CD14-positive monocyte (primary cell): ENCODE measurements at regions not wholly inside any gene's neighbourhood (a gene's known extent, or its start where the extent isn't known, plus 50 kb on each side); places are given as distances from the start of the nearest gene placed in this dataset.

ENCODE experiments used
- DNase-seq, 3 donors: peaks; one replicate each; pipeline ENCODE4 v3.0.0-alpha.2; 2011 to 2022
- H2AFZ ChIP-seq: 2 replicates; pipeline ENCODE4 v1.6.0; 2012; ENCODE audit warnings: mild to moderate bottlenecking, low read depth, low read length, inconsistent platforms; ENCODE audit not compliant: insufficient read depth, poor library complexity, severe bottlenecking
- H3K27ac ChIP-seq, 2 donors: 1 replicate in 1 of 2; 2 replicates in 1 of 2; pipeline ENCODE4 v1.5.1; 2012 to 2013; ENCODE audit warnings: low read length in 2 of 2, control low read depth in 1 of 2, inconsistent platforms in 1 of 2, low read depth in 1 of 2, mild to moderate bottlenecking in 1 of 2
- H3K27me3 ChIP-seq, 2 donors: one replicate each; pipeline versions ENCODE4 v1.6.0 to v1.6.1; 2011 to 2013; ENCODE audit warnings: low read length in 2 of 2; ENCODE audit not compliant: control insufficient read depth in 2 of 2, insufficient read depth in 2 of 2
- H3K36me3 ChIP-seq, 2 donors: replicated peaks in 1 of 2; 1 replicate in 1 of 2; 2 replicates in 1 of 2; pipeline versions ENCODE4 v1.5.1 to v1.6.1; 2012 to 2013; ENCODE audit warnings: low read length in 2 of 2, control low read depth in 1 of 2, inconsistent platforms in 1 of 2, mild to moderate bottlenecking in 1 of 2; ENCODE audit not compliant: insufficient read depth in 2 of 2, control insufficient read depth in 1 of 2
- H3K4me1 ChIP-seq, 2 donors: 1 replicate in 1 of 2; 2 replicates in 1 of 2; pipeline versions ENCODE4 v1.5.1 to v1.6.1; 2012 to 2013; ENCODE audit warnings: low read length in 2 of 2, control low read depth in 1 of 2, inconsistent platforms in 1 of 2, mild to moderate bottlenecking in 1 of 2, moderate library complexity in 1 of 2; ENCODE audit not compliant: insufficient read depth in 2 of 2, control insufficient read depth in 1 of 2
- H3K4me2 ChIP-seq: replicated peaks from 2 replicates; pipeline ENCODE3; 2012; ENCODE audit warnings: low read length, moderate library complexity, mild to moderate bottlenecking; ENCODE audit not compliant: poor library complexity, severe bottlenecking; ENCODE audit errors: extremely low read depth
- H3K4me3 ChIP-seq, 3 experiments: fragments of 200-600 bp in 1 of 3; sonication (generic) in 1 of 3; replicated peaks in 1 of 3; 1 replicate in 2 of 3; 2 replicates in 1 of 3; pipeline ENCODE4 v1.5.1; 2011 to 2013; ENCODE audit warnings: low read length in 3 of 3, mild to moderate bottlenecking in 3 of 3, control low read depth in 2 of 3, low read depth in 2 of 3, inconsistent platforms in 1 of 3, moderate library complexity in 1 of 3
- H3K79me2 ChIP-seq: 2 replicates; pipeline ENCODE4 v1.6.0; 2012; ENCODE audit warnings: mild to moderate bottlenecking, control low read depth, inconsistent platforms, low read length, moderate library complexity; ENCODE audit not compliant: insufficient read depth
- H3K9ac ChIP-seq: 2 replicates; pipeline ENCODE4 v1.6.0; 2017; ENCODE audit warnings: low read length, mild to moderate bottlenecking; ENCODE audit not compliant: insufficient read depth, poor library complexity, severe bottlenecking
- H3K9me3 ChIP-seq, 2 donors: replicated peaks in 1 of 2; 1 replicate in 1 of 2; 2 replicates in 1 of 2; pipeline versions ENCODE4 v1.5.1 to v1.6.1; 2012 to 2013; ENCODE audit warnings: low read length in 2 of 2, control low read depth in 1 of 2; ENCODE audit not compliant: control insufficient read depth in 1 of 2, insufficient read depth in 1 of 2
- H4K20me1 ChIP-seq: 2 replicates; pipeline ENCODE4 v1.6.0; 2012; ENCODE audit warnings: mild to moderate bottlenecking, low read length, control low read depth, moderate library complexity; ENCODE audit not compliant: insufficient read depth
- H3K27ac Mint-ChIP-seq, 7 donors: one replicate each; pipeline ENCODE4 v1.8.0; 2020; ENCODE audit warnings: mild to moderate bottlenecking in 7 of 7, mixed read lengths in 7 of 7, moderate library complexity in 6 of 7, inconsistent platforms in 2 of 7
- H3K27me3 Mint-ChIP-seq, 3 donors: one replicate each; pipeline ENCODE4 v1.8.0; 2021 to 2022; ENCODE audit warnings: low read depth in 3 of 3, mild to moderate bottlenecking in 3 of 3, mixed read lengths in 3 of 3, moderate library complexity in 3 of 3, inconsistent platforms in 1 of 3
- H3K36me3 Mint-ChIP-seq, 2 donors: one replicate each; pipeline ENCODE4 v1.8.0; 2020; ENCODE audit warnings: mixed read lengths in 2 of 2, inconsistent platforms in 1 of 2, mild to moderate bottlenecking in 1 of 2
- H3K4me1 Mint-ChIP-seq: one replicate; pipeline ENCODE4 v1.8.0; 2020; ENCODE audit warnings: mild to moderate bottlenecking, mixed read lengths
- H3K4me3 Mint-ChIP-seq, 2 donors: one replicate each; pipeline ENCODE4 v1.8.0; 2020; ENCODE audit warnings: mild to moderate bottlenecking in 2 of 2, mixed read lengths in 2 of 2, moderate library complexity in 1 of 2
- H3K9me3 Mint-ChIP-seq, 7 donors: one replicate each; pipeline ENCODE4 v1.8.0; 2020 to 2022; ENCODE audit warnings: mixed read lengths in 7 of 7, mild to moderate bottlenecking in 6 of 7, moderate library complexity in 6 of 7, inconsistent platforms in 2 of 7
- WGBS: methylation state at CpG from one replicate; pipeline ENCODE4 v1.1.5; 2013; ENCODE audit warnings: missing lambda C conversion rate; ENCODE audit not compliant: insufficient coverage; 5-methylcytosine and 5-hydroxymethylcytosine counted together
- intact Hi-C, 2 donors: fragments of 100-400 bp; cut with micrococcal nuclease; formaldehyde crosslinking; loops; one replicate each; pipeline versions ENCODE4 v1.15.0 to v1.15.1; 2023
- TF ChIP-seq, protein P1 (sequence below): fragments of 200-600 bp; IDR thresholded peaks from one replicate; pipeline ENCODE4 v1.8.0; 2022; ENCODE audit warnings: antibody characterized with exemption, mild to moderate bottlenecking

DNA sequence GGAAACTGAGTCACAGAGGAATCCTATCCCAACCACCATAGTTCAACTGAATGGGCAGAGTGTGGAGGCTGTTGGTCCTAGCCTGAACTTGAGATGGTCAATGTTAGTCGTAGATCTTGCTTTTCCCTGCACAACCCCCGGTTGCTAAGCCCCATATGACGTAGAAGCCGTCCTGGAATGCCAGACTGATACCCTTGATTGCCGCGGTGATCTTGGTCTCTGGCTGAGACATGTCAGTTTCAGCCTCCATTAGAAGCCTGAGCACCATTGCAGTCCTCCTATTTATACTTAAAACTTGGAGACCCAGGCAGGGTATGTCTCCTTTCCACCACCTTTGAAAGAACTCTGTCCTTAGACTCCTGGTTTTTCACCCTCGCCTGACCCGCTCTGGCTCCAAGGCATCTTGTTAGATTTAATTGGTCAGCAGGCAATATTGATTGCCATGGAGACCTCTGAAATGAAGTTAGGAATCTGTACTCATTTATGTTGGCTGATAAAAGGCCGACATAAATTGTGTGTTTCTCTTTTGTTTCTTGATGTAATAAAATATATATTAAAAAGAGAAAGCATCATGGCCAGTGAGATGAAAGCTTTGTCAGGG, 53.4 kb downstream of the RPLP1 start:
- 100% methylated on average over 6 of the region's 9 CpGs for whole genome bisulfite sequencing

DNA sequence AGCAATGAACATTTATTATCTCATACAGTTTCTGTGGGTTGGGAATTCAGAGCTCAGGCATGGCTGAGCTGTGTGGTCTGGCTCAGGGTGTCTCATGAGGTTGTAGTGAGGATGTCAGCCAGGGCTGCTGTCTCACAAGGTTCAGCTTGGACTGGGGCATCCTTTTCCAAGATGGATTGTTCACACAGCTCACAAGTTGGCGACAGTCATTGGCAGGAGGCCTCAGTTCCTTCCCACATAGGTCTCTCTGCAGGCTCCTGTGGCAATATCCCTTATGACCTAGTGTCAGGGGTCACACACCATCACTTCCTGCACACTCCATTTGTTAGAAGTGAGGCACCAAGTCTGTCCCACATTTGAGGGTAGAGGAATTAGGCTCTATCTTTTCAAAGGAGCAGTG, 56.0 kb downstream of the RPLP1 start:
- Mint-ChIP-seq H3K4me1 (peaks cover 6% of the 10 kb centered on the region), H3K36me3 (no peaks in the 10 kb centered on the region), H3K9me3 (peaks cover 0 to 4% (median 3%) of the 10 kb centered on the region in 7 donors), H3K27me3 (peaks cover 0 to 15% (median 0%) of the 10 kb centered on the region in 3 donors), H3K27ac (peak overlapping the region in 1 of 7 donors; percentile 47), H3K4me3 (no peak overlapping the region)
- Histone ChIP-seq H3K9ac (no peak overlapping the region), H3K4me2 (no peak overlapping the region), H2AFZ (no peak overlapping the region), H3K9me3 (no peaks in the 10 kb centered on the region), H3K79me2 (no peaks in the 10 kb centered on the region), H3K27me3 (no peaks in the 10 kb centered on the region), H3K4me1 (peaks cover 2 to 3% of the 10 kb centered on the region in 2 donors), H3K36me3 (no peaks in the 10 kb centered on the region), H3K4me3 (no peak overlapping the region), H3K27ac (no peak overlapping the region), H4K20me1 (no peaks in the 10 kb centered on the region)
- DNase-seq: peak in 1 of 3 donors; percentile 6
- TF ChIP-seq, protein P1, sequence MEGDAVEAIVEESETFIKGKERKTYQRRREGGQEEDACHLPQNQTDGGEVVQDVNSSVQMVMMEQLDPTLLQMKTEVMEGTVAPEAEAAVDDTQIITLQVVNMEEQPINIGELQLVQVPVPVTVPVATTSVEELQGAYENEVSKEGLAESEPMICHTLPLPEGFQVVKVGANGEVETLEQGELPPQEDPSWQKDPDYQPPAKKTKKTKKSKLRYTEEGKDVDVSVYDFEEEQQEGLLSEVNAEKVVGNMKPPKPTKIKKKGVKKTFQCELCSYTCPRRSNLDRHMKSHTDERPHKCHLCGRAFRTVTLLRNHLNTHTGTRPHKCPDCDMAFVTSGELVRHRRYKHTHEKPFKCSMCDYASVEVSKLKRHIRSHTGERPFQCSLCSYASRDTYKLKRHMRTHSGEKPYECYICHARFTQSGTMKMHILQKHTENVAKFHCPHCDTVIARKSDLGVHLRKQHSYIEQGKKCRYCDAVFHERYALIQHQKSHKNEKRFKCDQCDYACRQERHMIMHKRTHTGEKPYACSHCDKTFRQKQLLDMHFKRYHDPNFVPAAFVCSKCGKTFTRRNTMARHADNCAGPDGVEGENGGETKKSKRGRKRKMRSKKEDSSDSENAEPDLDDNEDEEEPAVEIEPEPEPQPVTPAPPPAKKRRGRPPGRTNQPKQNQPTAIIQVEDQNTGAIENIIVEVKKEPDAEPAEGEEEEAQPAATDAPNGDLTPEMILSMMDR: no peak
- WGBS: no CpG with 5 or more reads among the region's 1 CpG
- intact Hi-C loops: no loop called here

More for the DNA sequence above, 53.4 kb downstream of the RPLP1 start:
- Histone ChIP-seq H3K4me1 (no peaks in the 10 kb centered on the region), H2AFZ (no peak overlapping the region), H4K20me1 (no peaks in the 10 kb centered on the region), H3K4me2 (no peak overlapping the region), H3K36me3 (no peaks in the 10 kb centered on the region), H3K79me2 (no peaks in the 10 kb centered on the region), H3K27ac (no peak overlapping the region), H3K4me3 (no peak overlapping the region), H3K27me3 (no peaks in the 10 kb centered on the region), H3K9me3 (no peaks in the 10 kb centered on the region), H3K9ac (no peak overlapping the region)
- TF ChIP-seq, protein P1: no peak
- Mint-ChIP-seq H3K27ac (no peak overlapping the region), H3K36me3 (no peaks in the 10 kb centered on the region), H3K4me1 (no peaks in the 10 kb centered on the region), H3K4me3 (no peak overlapping the region), H3K27me3 (peaks cover 0 to 14% (median 3%) of the 10 kb centered on the region in 3 donors), H3K9me3 (peaks cover 0 to 3% (median 0%) of the 10 kb centered on the region in 7 donors)
- DNase-seq: no peak
- intact Hi-C loops: no loop called here
